Activated CD8-positive, alpha-beta T cell treated with anti-CD3 and anti-CD28 coated beads for 36 hours (primary cell): ENCODE measurements at regions not wholly inside any gene's neighbourhood (a gene's known extent, or its start where the extent isn't known, plus 50 kb on each side); places are given as distances from the start of the nearest gene placed in this dataset.
"Not testable (repeated sequence)": the region's sequence is repeated elsewhere in the genome, so short reads cannot be mapped to it uniquely, and the experiment has no call there.

Experiments used
- ATAC-seq: fragments of 200-7000 bp; cut with Tn5 transposase; one replicate; pipeline ENCODE4 v1.10.0; 2021; ENCODE audit warnings: mild to moderate bottlenecking, moderate library complexity
- CTCF ChIA-PET: fragments of 350-600 bp; sonication (Branson Sonifier 250); formaldehyde crosslinking; loops from one replicate; lab custom pipeline; 2021; ENCODE audit warnings: antibody characterized with exemption; lab: Charles Lee
- POLR2A ChIA-PET: fragments of 350-600 bp; sonication (Branson Sonifier 250); formaldehyde crosslinking; loops from one replicate; lab custom pipeline; 2021; ENCODE audit warnings: antibody characterized with exemption; lab: Charles Lee
- DNase-seq: peaks from one replicate; pipeline ENCODE4 v3.0.0-alpha.2; 2020
- H3K27ac Mint-ChIP-seq: one replicate; pipeline ENCODE4 v1.8.0; 2021; ENCODE audit warnings: mild to moderate bottlenecking, mixed read lengths
- H3K27me3 Mint-ChIP-seq: one replicate; pipeline ENCODE4 v1.8.0; 2021; ENCODE audit warnings: mixed read lengths
- H3K36me3 Mint-ChIP-seq: one replicate; pipeline ENCODE4 v1.8.0; 2021; ENCODE audit warnings: low read depth, mixed read lengths
- H3K4me1 Mint-ChIP-seq: one replicate; pipeline ENCODE4 v1.8.0; 2021; ENCODE audit warnings: low read depth, mixed read lengths
- H3K4me3 Mint-ChIP-seq: one replicate; pipeline ENCODE4 v1.8.0; 2021; ENCODE audit warnings: mild to moderate bottlenecking, moderate library complexity, mixed read lengths
- H3K9me3 Mint-ChIP-seq: one replicate; pipeline ENCODE4 v1.8.0; 2021; ENCODE audit warnings: mixed read lengths
- intact Hi-C: fragments of 100-400 bp; cut with micrococcal nuclease; formaldehyde crosslinking; loops from one replicate; pipeline ENCODE4 v1.10.0; 2022
- TF ChIP-seq, protein P1 (sequence below): fragments of 200-600 bp; IDR thresholded peaks from one replicate; pipeline ENCODE4 v1.8.0; 2022; ENCODE audit warnings: antibody characterized with exemption, mild to moderate bottlenecking

DNA sequence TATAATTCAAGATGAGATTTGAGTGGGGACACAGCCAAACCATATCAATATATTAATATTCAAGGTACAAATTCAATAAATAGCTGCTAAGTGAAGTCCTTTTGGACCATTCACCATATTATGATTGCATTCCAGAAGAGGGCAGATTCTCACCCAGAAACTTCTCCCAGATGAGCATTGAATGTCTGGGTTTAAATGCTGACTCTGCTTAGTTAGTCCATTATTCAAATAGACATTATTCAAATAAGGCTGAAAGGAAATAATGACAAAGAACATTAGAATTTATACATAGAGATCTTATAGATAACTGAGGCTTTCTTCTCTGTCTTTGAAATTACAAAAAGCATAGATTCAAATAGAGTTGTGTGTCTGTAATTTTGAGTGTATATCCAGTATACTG, 579.4 kb upstream of the SLC8A1 start:
- Mint-ChIP-seq H3K4me3 (no peak overlapping the region), H3K9me3 (peaks cover 2% of the 10 kb centered on the region), H3K27ac (no peak overlapping the region), H3K27me3 (no peaks in the 10 kb centered on the region), H3K36me3 (no peaks in the 10 kb centered on the region), H3K4me1 (no peaks in the 10 kb centered on the region)
- no peak for DNase-seq
- intact Hi-C loops: no loop called here
- ChIA-PET POLR2A (no interaction called here), CTCF (no interaction called here)
- TF ChIP-seq, protein P1, sequence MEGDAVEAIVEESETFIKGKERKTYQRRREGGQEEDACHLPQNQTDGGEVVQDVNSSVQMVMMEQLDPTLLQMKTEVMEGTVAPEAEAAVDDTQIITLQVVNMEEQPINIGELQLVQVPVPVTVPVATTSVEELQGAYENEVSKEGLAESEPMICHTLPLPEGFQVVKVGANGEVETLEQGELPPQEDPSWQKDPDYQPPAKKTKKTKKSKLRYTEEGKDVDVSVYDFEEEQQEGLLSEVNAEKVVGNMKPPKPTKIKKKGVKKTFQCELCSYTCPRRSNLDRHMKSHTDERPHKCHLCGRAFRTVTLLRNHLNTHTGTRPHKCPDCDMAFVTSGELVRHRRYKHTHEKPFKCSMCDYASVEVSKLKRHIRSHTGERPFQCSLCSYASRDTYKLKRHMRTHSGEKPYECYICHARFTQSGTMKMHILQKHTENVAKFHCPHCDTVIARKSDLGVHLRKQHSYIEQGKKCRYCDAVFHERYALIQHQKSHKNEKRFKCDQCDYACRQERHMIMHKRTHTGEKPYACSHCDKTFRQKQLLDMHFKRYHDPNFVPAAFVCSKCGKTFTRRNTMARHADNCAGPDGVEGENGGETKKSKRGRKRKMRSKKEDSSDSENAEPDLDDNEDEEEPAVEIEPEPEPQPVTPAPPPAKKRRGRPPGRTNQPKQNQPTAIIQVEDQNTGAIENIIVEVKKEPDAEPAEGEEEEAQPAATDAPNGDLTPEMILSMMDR: no peak
- no peak for ATAC-seq

DNA sequence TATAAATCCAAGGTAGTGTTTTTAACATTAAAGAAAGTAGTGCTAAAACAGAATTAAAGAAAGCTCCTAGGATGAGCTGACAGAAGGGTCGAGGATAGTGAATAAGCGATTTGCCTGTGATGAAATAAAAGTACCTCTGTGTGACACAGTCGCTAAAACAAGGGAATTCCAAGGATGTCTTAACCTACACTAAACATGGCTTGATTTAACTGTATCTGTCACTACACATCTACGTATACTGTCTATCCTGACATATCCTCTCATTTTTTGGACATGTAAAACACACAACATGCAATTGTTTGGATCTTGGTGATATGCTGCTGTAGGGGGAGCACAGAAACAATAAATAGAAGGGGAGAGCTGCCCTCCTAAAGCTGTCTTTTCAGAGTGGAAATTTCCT, 580.8 kb upstream of the SLC8A1 start:
- POLR2A ChIA-PET: no interaction called here

GRCh38 chr2:41033127-41033526, 581.2 kb upstream of the SLC8A1 start:
- ChIA-PET POLR2A (no interaction called here), CTCF (no interaction called here)
- Mint-ChIP-seq H3K9me3 (peaks cover 2% of the 10 kb centered on the region), H3K4me3 (no peak overlapping the region), H3K36me3 (no peaks in the 10 kb centered on the region), H3K27me3 (no peaks in the 10 kb centered on the region), H3K27ac (no peak overlapping the region), H3K4me1 (no peaks in the 10 kb centered on the region)
- DNase-seq (no peak), ATAC-seq (no peak)
- intact Hi-C loops: no loop called here
- TF ChIP-seq, protein P1: no peak

More for the DNA sequence above, 580.8 kb upstream of the SLC8A1 start:
- Mint-ChIP-seq H3K27ac (no peak overlapping the region), H3K36me3 (no peaks in the 10 kb centered on the region), H3K27me3 (no peaks in the 10 kb centered on the region), H3K4me3 (no peak overlapping the region), H3K9me3 (peaks cover 2% of the 10 kb centered on the region), H3K4me1 (no peaks in the 10 kb centered on the region)
- intact Hi-C loops: no loop called here
- ATAC-seq (no peak), DNase-seq (no peak)
- TF ChIP-seq, protein P1: no peak
- CTCF ChIA-PET: no interaction called here

- Mint-ChIP-seq H3K4me1 (no peaks in the 10 kb centered on the region), H3K36me3 (no peaks in the 10 kb centered on the region), H3K27me3 (no peaks in the 10 kb centered on the region), H3K4me3 (no peak overlapping the region), H3K9me3 (peaks cover 2% of the 10 kb centered on the region), H3K27ac (no peak overlapping the region)
- TF ChIP-seq, protein P1: no peak
- no peak for DNase-seq
- CTCF ChIA-PET: no interaction called here
- intact Hi-C loops: no loop called here
- POLR2A ChIA-PET: no interaction called here
- no peak for ATAC-seq
Observed at GRCh38 chr2:41038408-41038807, 586.5 kb upstream of the SLC8A1 start.

GRCh38 chr2:41039750-41040149, 587.9 kb upstream of the SLC8A1 start:
- H3K27ac Mint-ChIP-seq: not testable (repeated sequence)
- POLR2A ChIA-PET: interaction anchor here (0.6 kb wide), 1 partner anchor 200 kb away, joined by 3 read pairs; no protein-coding TSS in a partner anchor

More at GRCh38 chr2:41039750-41040149, 587.9 kb upstream of the SLC8A1 start:
- H3K27me3 Mint-ChIP-seq, CTCF ChIA-PET, DNase-seq, intact Hi-C loops, H3K9me3 Mint-ChIP-seq, H3K36me3 Mint-ChIP-seq, ATAC-seq, H3K4me3 Mint-ChIP-seq, H3K4me1 Mint-ChIP-seq: not testable (repeated sequence)
